HG03196 (cell line): ENCODE measurements at regions not wholly inside any gene's neighbourhood (a gene's known extent, or its start where the extent isn't known, plus 50 kb on each side); places are given as distances from the start of the nearest gene placed in this dataset.

Experiments used
- ATAC-seq: cut with Tn5 transposase; IDR thresholded peaks from one replicate; pipeline ENCODE4 v1.9.1; 2021; ENCODE audit not compliant: unreplicated experiment

- ATAC-seq = no peak
Observed at GRCh38 chr2:59892398-59892797, 661.1 kb downstream of the BCL11A start.

DNA sequence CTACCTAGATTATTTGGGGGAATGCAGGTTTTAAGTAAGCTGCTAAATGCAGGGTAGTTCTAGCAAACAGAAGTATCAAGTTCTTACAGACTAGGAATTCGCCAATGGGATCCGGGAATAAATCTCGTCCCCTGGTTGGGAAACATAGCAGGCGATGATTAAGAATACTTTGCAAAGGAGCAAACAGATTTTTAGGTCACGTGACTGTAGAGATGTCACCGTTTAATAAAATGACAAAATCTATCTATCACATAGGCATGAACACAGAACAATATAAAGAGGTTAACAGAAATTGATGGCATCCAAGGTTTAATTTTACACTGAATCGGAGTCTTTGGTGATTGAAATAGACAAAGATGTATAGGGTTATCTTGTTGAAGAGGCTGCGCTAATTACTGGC lies 664.1 kb downstream of the BCL11A start:
- ATAC-seq = no peak

- no peak for ATAC-seq
Observed at GRCh38 chr2:59888706-59889105, 664.7 kb downstream of the BCL11A start.

DNA sequence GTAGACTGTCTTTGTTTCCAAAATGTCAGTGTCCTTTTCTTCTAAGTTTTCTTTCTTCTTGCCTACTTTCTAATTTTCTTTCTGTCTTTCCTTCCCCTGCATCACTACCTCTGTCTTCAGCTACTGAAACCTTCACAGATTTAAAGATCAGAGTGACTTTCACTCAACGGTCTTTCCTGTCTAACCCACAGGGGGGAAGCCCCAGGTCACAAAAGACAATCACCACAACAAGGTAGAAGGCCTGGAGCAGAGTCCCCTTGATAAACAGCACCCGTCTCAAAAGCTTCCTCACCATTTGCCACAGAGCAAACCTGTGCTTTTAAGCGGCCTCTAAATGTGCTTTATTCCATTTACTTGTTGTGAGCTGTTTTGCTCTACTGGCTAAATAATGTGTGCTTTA lies 665.4 kb downstream of the BCL11A start:
- ATAC-seq = no peak

DNA sequence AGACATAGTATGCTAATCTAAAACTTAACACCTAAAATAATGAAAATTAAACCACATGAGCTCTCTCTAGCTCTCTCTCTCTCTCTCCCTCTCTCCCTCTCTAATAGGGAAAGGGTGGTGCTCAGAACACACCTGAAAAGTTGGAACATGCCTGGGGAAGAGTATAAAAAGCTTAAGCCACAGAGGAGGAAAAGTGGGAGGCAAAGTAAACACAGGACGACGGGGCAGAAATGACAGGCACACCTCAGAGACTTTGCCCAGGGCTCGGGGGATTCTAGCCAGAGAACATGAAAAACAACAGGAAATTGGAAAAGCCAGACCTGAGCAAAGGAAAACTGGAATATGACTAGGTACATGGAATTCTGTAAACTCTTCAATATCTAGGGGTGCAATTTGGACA lies 666.1 kb downstream of the BCL11A start:
- no peak for ATAC-seq

- no peak for ATAC-seq
Observed at GRCh38 chr2:59886759-59887158, 666.7 kb downstream of the BCL11A start.

- no peak for ATAC-seq
Observed at GRCh38 chr2:59885541-59885940, 667.9 kb downstream of the BCL11A start.

DNA sequence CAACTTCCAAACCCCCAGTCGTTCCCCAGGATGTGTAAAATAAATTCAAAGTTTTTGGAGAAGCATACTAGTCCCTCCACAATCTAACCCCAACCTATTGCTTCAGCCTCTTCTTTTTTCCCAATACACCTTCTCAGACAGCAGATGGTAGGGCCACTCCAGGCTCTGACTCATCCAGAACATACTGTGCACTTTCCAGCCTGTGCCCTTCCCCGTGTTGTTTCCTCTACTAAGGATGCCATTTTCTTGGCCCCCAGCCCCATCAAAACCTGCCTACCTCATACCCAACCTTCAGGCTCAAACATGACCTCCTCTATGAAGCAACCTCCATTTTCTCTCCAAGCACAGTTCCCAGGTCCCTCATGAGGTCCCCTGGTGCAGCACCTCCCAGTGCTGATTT lies 669.3 kb downstream of the BCL11A start:
- ATAC-seq = no peak

- no peak for ATAC-seq
Observed at GRCh38 chr2:59882822-59883221, 670.6 kb downstream of the BCL11A start.

GRCh38 chr2:59882279-59882678 lies 671.2 kb downstream of the BCL11A start:
- ATAC-seq = no peak

GRCh38 chr2:59881218-59881617 lies 672.2 kb downstream of the BCL11A start:
- ATAC-seq = no peak

- no peak for ATAC-seq
Observed at GRCh38 chr2:59879700-59880131, 673.7 kb downstream of the BCL11A start.

- no peak for ATAC-seq
Observed at GRCh38 chr2:59875836-59876235, 677.6 kb downstream of the BCL11A start.

- no peak for ATAC-seq
Observed at GRCh38 chr2:59874971-59875755, 678.3 kb downstream of the BCL11A start.

GRCh38 chr2:59874361-59874760 lies 679.1 kb downstream of the BCL11A start:
- no peak for ATAC-seq

GRCh38 chr2:59871830-59872229 lies 681.6 kb downstream of the BCL11A start:
- no peak for ATAC-seq

DNA sequence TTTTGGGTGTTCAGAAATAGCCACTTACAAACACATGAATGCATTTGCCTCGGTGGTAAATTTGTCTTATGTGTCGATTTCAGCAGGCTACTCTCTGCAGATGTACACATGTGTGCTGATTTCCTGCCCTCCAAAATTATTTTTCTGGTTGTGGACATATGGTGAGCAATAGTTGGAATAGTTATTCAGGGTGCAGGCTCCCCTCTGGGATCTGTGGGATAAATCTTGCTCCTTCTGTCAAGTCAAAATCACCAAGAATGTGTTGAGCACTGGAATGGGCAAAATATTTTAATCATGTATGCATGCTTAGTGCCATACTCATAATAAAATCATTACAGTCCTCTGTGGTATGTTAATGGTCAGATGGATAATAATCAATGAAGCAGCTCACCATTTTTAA lies 684.5 kb downstream of the BCL11A start:
- ATAC-seq = no peak

DNA sequence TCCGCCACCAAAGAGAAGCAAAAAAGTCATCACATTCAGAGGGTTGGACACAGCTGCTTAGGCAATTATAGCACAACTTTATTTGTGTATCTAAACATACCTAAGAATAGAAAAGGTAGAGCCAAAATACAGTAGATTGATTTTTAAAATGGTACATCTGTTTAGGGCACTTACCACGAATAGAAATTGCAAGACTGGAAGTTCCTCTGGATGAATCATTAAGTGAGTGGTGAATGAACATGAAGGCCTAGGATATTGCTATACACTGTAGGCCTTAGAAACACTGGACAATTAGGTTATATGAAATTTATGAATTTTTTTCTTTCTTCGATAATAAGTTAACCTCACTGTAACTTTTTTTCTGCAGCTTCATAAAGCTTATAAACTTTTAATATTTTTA lies 687.0 kb downstream of the BCL11A start:
- ATAC-seq = no peak

DNA sequence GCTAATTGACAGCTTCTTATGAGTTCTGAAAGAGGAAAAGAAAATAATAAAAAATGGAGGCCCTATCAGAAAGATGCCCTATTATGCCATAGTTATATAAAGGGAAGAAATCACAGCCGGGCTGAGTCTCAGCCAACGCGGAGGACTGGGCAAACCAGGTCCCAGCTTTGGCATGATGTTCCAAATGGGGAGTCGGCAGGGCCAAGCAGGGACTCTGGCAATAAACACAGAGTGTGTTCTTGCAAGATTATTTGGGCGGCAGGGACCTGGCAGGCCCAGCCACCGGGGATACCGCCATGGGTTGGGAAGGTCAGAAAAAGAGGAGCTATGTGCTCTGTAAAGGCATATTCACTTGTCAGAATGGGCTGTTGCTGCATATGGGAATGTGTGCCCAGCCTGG lies 694.9 kb downstream of the BCL11A start:
- no peak for ATAC-seq

GRCh38 chr2:59857109-59857508 lies 696.3 kb downstream of the BCL11A start:
- no peak for ATAC-seq

- ATAC-seq = no peak
Observed at GRCh38 chr2:59856391-59856790, 697.1 kb downstream of the BCL11A start.

DNA sequence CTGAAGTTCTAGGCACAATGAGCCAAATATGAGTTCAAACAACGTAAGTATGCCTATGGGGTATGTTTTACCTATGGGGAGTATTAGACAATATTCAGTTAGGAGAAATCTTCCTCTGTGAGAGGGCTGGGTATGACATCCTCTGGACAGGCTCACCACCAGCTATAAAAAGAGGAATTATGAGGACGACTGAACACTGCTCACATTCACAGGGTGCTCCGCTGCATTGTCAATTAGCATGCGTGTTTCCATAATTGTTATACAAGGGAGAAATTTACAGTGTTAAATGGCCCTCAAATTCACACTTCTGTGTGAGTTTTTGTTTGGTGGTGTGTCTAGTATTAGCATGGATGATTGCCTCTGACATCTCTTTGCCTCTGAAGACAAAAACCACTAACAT lies 700.4 kb downstream of the BCL11A start:
- ATAC-seq = no peak

- no peak for ATAC-seq
Observed at GRCh38 chr2:59851836-59852475, 701.5 kb downstream of the BCL11A start.
